ENCODE measurements at regions not wholly inside any gene's neighbourhood (a gene's known extent, or its start where the extent isn't known, plus 50 kb on each side); places are given as distances from the start of the nearest gene placed in this dataset.

GRCh38 chr3:191750618-191751017 is 289.7 kb downstream of the PYDC2 start:
- DNase-seq, result no peak

- no peak for DNase-seq
These were observed 292.2 kb downstream of the PYDC2 start for GRCh38 chr3:191753196-191753595.

- no peak for DNase-seq
These were observed 300.9 kb downstream of the PYDC2 start for GRCh38 chr3:191761906-191762305.

- DNase-seq, result peak; percentile 57
These were observed 301.5 kb downstream of the PYDC2 start for GRCh38 chr3:191762323-191762960.

GRCh38 chr3:191768421-191768820 is 307.5 kb downstream of the PYDC2 start:
- DNase-seq, result no peak

- DNase-seq, result no peak
These were observed 309.6 kb downstream of the PYDC2 start for GRCh38 chr3:191770541-191770940.

- peak; percentile 1 for DNase-seq
These were observed 313.5 kb downstream of the PYDC2 start for GRCh38 chr3:191774485-191774884.

GRCh38 chr3:191775451-191776233 is 314.7 kb downstream of the PYDC2 start:
- DNase-seq, result no peak

- no peak for DNase-seq
These were observed 320.1 kb downstream of the PYDC2 start for GRCh38 chr3:191781044-191781443.

- no peak for DNase-seq
These were observed 322.1 kb downstream of the PYDC2 start for GRCh38 chr3:191783024-191783423.

GRCh38 chr3:191790934-191791333 is 330.0 kb downstream of the PYDC2 start:
- no peak for DNase-seq

- DNase-seq, result no peak
These were observed 331.6 kb downstream of the PYDC2 start for GRCh38 chr3:191792580-191792979.

- DNase-seq, result no peak
These were observed 334.2 kb downstream of the PYDC2 start for GRCh38 chr3:191795196-191795595.

- DNase-seq, result no peak
These were observed 336.3 kb downstream of the PYDC2 start for GRCh38 chr3:191797271-191797670.

GRCh38 chr3:191802671-191803070 is 341.7 kb downstream of the PYDC2 start:
- DNase-seq, result no peak

- DNase-seq, result no peak
These were observed 344.0 kb downstream of the PYDC2 start for GRCh38 chr3:191804935-191805334.

- DNase-seq, result no peak
These were observed 347.1 kb downstream of the PYDC2 start for GRCh38 chr3:191808073-191808472.

- DNase-seq, result no peak
These were observed 348.5 kb downstream of the PYDC2 start for GRCh38 chr3:191809326-191809949.

GRCh38 chr3:191813245-191813644 is 352.3 kb downstream of the PYDC2 start:
- DNase-seq, result no peak

- DNase-seq, result no peak
These were observed 387.9 kb downstream of the PYDC2 start for GRCh38 chr3:191848818-191849217.

- DNase-seq, result no peak
These were observed 398.6 kb downstream of the PYDC2 start for GRCh38 chr3:191859531-191859930.

- DNase-seq, result no peak
These were observed 408.9 kb downstream of the PYDC2 start for GRCh38 chr3:191869738-191870415.

- DNase-seq, result no peak
These were observed 412.8 kb downstream of the PYDC2 start for GRCh38 chr3:191873736-191874135.

- peak; percentile 28 for DNase-seq
These were observed 421.3 kb downstream of the PYDC2 start for GRCh38 chr3:191882289-191882688.

All from kidney glomerular epithelial cell (primary cell).